A673 (cell line): ENCODE measurements at regions not wholly inside any gene's neighbourhood (a gene's known extent, or its start where the extent isn't known, plus 50 kb on each side); places are given as distances from the start of the nearest gene placed in this dataset.

ENCODE experiments used
- CTCF ChIP-seq: fragments of 300-800, 200-600 bp; sonication (generic); conservative IDR thresholded peaks from 2 replicates; pipeline ENCODE4 v1.5.1; 2017; ENCODE audit warnings: low read depth, mild to moderate bottlenecking, antibody characterized with exemption, low read length, moderate library complexity, mixed read lengths
- EZH2 ChIP-seq: fragments of 200-600 bp; sonication (generic); IDR thresholded peaks from 2 replicates; pipeline ENCODE4 v1.6.1; 2017; ENCODE audit warnings: borderline replicate concordance, low read depth, mild to moderate bottlenecking, mixed read lengths, antibody characterized with exemption, low read length; ENCODE audit not compliant: poor library complexity, severe bottlenecking

- TF ChIP-seq CTCF (no peak), EZH2 (no peak)
Observed at GRCh38 chr14:34205799-34206198, 254.9 kb upstream of the EGLN3 start.
